Naive B cell (primary cell): ENCODE measurements at regions not wholly inside any gene's neighbourhood (a gene's known extent, or its start where the extent isn't known, plus 50 kb on each side); places are given as distances from the start of the nearest gene placed in this dataset.

Source experiments
- ATAC-seq, 2 donors: fragments of 150-1000 bp; cut with Tn5 transposase; 2 replicates each; pipeline ENCODE4 v1.10.0; 2021; ENCODE audit warnings: low read depth in 2 of 2, mild to moderate bottlenecking in 2 of 2, moderate library complexity in 2 of 2
- DNase-seq: peaks from one replicate; pipeline ENCODE4 v3.0.0; 2022
- H3K27ac Mint-ChIP-seq, 6 donors: one replicate each; pipeline ENCODE4 v1.8.0; 2020 to 2022; ENCODE audit warnings: mild to moderate bottlenecking in 6 of 6, mixed read lengths in 6 of 6, moderate library complexity in 5 of 6, inconsistent platforms in 2 of 6
- H3K27me3 Mint-ChIP-seq, 3 donors: one replicate each; pipeline ENCODE4 v1.8.0; 2021 to 2022; ENCODE audit warnings: mixed read lengths in 3 of 3, mild to moderate bottlenecking in 1 of 3
- H3K36me3 Mint-ChIP-seq, 2 donors: one replicate each; pipeline ENCODE4 v1.8.0; 2020 to 2022; ENCODE audit warnings: mixed read lengths in 2 of 2, inconsistent platforms in 1 of 2, mild to moderate bottlenecking in 1 of 2
- H3K4me1 Mint-ChIP-seq, 3 donors: one replicate each; pipeline ENCODE4 v1.8.0; 2020 to 2022; ENCODE audit warnings: mixed read lengths in 3 of 3, inconsistent platforms in 1 of 3, mild to moderate bottlenecking in 1 of 3, moderate library complexity in 1 of 3
- H3K4me3 Mint-ChIP-seq, 8 donors: one replicate each; pipeline ENCODE4 v1.8.0; 2020 to 2022; ENCODE audit warnings: mild to moderate bottlenecking in 8 of 8, mixed read lengths in 8 of 8, moderate library complexity in 8 of 8, inconsistent platforms in 2 of 8
- H3K9me3 Mint-ChIP-seq, 7 donors: one replicate each; pipeline ENCODE4 v1.8.0; 2020 to 2022; ENCODE audit warnings: mixed read lengths in 7 of 7, mild to moderate bottlenecking in 5 of 7, inconsistent platforms in 2 of 7, moderate library complexity in 1 of 7

DNA sequence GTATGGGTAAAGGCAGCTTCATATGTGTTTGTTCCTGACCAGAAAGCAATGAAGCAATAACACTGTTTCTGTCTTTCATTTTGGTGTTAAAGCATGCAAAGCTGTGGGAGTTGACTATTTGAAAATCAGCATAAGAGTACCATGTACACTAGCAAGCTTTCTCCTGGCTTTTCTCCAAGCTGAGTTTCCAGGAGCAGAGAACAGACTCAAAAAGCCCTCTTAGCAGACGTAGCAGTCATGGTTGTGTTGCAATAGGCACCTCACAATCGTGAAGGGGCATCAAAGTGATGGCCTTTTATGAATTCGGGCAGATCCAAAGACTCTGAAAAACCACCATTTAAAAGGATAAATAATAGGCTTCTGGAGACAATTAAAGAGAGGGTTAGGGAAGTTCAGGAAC is 159.7 kb downstream of the PTGER3 start:
- H3K27ac Mint-ChIP-seq: no peak overlapping the region
- ATAC-seq (no peak), DNase-seq (no peak)
- peaks cover 0 to 9% (median 0%) of the 10 kb centered on the region in 7 donors for H3K9me3 Mint-ChIP-seq
- no peaks in the 10 kb centered on the region for H3K36me3 Mint-ChIP-seq
- H3K4me1 Mint-ChIP-seq: no peaks in the 10 kb centered on the region
- peaks cover 0 to 4% (median 0%) of the 10 kb centered on the region in 3 donors for H3K27me3 Mint-ChIP-seq
- no peak overlapping the region for H3K4me3 Mint-ChIP-seq

DNA sequence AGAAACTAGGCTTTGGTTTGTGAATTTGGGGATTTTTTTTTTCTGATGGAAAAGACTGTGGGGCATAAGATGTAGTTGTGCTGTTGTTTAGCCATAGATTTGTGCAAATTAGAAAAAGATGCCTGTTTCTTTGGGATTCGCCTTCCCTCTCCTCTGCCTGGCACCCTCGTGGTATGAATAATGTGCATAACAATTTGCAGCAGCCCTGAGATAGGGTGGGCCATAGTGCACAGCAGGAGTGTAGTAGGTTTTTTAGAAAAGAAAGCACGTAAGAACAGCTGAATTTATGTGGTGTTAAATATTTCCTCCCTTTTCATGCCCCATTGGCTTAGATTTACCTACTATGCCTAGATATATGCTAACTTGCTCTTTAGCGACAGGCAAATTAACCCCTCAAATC is 158.9 kb downstream of the PTGER3 start:
- DNase-seq (no peak), ATAC-seq (no peak)
- no peaks in the 10 kb centered on the region for H3K4me1 Mint-ChIP-seq
- no peaks in the 10 kb centered on the region for H3K36me3 Mint-ChIP-seq
- H3K27ac Mint-ChIP-seq: no peak overlapping the region
- no peak overlapping the region for H3K4me3 Mint-ChIP-seq
- peaks cover 0 to 4% (median 0%) of the 10 kb centered on the region in 3 donors for H3K27me3 Mint-ChIP-seq
- peaks cover 0 to 9% (median 0%) of the 10 kb centered on the region in 7 donors for H3K9me3 Mint-ChIP-seq

DNA sequence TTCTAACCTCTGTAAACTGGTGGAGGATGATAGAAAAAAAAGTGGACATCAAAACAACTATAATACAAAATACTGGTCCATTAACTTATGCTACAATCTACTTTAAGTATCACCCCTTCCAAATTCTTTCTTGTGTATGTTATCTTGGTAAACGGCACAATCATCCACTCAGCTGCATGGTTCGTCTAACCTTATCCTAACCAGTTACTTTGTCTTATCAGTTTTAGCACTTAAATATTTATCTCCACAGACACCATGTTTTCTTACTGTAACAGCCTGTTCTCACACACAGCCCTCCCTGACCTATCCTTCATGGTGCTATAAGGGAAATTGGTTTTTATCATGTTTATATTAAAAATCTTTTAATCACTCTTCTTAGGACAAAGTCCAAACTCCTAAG is 157.2 kb downstream of the PTGER3 start:
- H3K27me3 Mint-ChIP-seq: peaks cover 0 to 4% (median 0%) of the 10 kb centered on the region in 3 donors
- no peak for ATAC-seq
- DNase-seq: no peak
- H3K4me3 Mint-ChIP-seq: no peak overlapping the region
- H3K9me3 Mint-ChIP-seq: peaks cover 0 to 9% (median 0%) of the 10 kb centered on the region in 7 donors
- no peaks in the 10 kb centered on the region for H3K36me3 Mint-ChIP-seq
- H3K27ac Mint-ChIP-seq: no peak overlapping the region
- H3K4me1 Mint-ChIP-seq: no peaks in the 10 kb centered on the region

DNA sequence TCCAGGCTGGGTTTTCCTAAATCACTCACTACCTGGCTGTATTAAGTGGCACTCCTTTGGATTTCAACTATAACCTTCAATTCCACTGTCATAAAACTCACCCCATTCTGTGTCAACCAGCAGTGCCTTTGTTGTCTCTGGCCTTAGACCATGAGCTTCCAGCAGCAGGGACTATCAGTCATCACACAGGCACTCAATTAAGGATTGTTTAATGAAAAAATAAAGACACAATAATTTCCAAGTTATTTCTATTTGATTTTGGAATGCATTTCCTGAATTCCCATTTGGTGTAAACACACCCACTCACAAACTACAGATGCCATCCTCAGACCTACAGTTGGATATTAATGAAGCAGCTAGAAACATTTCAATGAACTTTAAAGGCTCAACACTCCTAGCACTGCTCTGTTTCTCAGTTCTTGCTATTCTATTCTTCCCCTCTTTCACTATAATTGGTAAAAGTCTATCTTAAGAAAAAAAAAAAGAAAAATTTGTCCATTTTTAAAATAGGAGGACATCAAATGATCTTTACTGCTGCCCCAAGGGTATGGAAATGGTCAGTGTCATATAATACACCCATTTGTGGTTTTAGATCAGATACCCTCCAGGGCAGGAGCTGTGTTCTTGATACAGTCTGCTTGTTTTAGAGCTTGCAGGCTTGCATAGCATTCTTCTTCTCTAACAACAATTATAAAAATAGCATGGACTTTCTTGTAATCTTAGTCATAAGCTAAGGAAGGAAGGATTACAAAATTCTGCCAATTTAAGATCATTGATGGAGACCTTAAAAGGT is 156.4 kb downstream of the PTGER3 start:
- ATAC-seq: no peak
- peaks cover 0 to 9% (median 0%) of the 10 kb centered on the region in 7 donors for H3K9me3 Mint-ChIP-seq
- peaks cover 0 to 4% (median 0%) of the 10 kb centered on the region in 3 donors for H3K27me3 Mint-ChIP-seq

DNA sequence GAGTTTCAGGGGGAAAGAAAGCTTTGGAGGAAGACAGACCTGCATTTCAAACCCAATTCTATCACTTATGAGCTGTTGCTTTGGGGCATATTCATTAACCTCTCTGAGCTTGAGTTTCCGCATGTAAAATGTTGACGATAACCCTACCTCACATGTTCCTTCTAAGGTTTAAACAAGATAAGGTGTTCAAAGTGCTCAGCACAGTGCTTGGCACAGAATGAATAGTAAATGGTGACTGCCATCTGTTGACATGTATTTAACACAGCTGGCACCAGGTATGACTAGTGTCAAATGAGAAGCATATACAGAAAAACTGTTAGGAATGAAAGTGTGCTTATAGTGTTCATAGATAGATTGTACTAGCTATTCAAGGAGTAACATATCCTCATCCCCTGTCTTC is 155.5 kb downstream of the PTGER3 start:
- Mint-ChIP-seq H3K9me3 (peaks cover 0 to 4% (median 0%) of the 10 kb centered on the region in 7 donors), H3K36me3 (no peaks in the 10 kb centered on the region), H3K4me1 (no peaks in the 10 kb centered on the region), H3K27ac (no peak overlapping the region), H3K27me3 (peaks cover 0 to 4% (median 0%) of the 10 kb centered on the region in 3 donors), H3K4me3 (no peak overlapping the region)
- ATAC-seq (no peak), DNase-seq (no peak)

More for the DNA sequence above, 156.4 kb downstream of the PTGER3 start:
- Mint-ChIP-seq H3K27ac (no peak overlapping the region), H3K4me1 (no peaks in the 10 kb centered on the region), H3K4me3 (no peak overlapping the region), H3K36me3 (no peaks in the 10 kb centered on the region)
- DNase-seq: no peak

DNA sequence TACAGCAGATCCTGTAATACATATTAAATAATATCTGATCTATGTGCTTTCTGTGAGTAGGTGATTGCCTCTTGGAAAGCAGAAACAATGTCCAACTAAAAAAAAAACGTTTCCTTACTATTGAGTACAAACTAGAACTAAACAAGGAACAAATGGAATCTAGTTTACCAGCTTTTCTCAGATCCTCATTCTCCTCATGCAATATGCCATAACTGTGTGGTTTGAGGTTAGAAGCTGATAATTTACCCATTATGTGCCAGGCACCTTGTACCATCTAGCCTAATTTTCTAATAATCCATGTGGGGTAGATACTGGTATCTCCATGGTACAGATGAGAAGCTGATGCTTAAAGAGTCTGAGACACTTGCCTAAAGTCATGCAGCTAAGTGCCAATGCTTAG is 154.7 kb downstream of the PTGER3 start:
- H3K27ac Mint-ChIP-seq: no peak overlapping the region
- H3K36me3 Mint-ChIP-seq: no peaks in the 10 kb centered on the region
- H3K4me3 Mint-ChIP-seq: no peak overlapping the region
- DNase-seq: no peak
- H3K27me3 Mint-ChIP-seq: peaks cover 0 to 4% (median 0%) of the 10 kb centered on the region in 3 donors
- peaks cover 0 to 4% (median 0%) of the 10 kb centered on the region in 7 donors for H3K9me3 Mint-ChIP-seq
- no peaks in the 10 kb centered on the region for H3K4me1 Mint-ChIP-seq
- no peak for ATAC-seq

DNA sequence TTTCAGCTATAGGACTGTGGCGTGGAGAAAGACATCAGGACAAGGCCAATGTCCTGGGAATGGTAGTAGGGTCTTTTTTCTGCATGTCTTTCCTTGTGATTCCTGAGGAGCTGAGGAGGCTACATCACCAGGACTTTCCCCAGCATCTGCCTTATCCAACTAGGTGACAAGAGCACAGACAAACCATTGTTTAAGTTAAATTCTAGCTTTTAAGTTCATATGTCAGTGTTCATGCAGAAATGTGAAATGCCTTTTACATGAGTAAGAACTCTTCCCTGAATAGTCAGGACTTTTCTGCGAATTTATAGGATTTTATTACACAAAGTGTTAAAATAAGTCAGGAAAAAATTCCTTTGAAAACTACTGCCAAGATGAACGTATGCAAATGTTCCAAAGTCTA is 154.2 kb downstream of the PTGER3 start:
- Mint-ChIP-seq H3K36me3 (no peaks in the 10 kb centered on the region), H3K9me3 (peaks cover 0 to 8% (median 0%) of the 10 kb centered on the region in 7 donors), H3K27ac (no peak overlapping the region), H3K4me3 (no peak overlapping the region), H3K27me3 (peaks cover 0 to 7% (median 0%) of the 10 kb centered on the region in 3 donors), H3K4me1 (no peaks in the 10 kb centered on the region)
- ATAC-seq (no peak), DNase-seq (no peak)

DNA sequence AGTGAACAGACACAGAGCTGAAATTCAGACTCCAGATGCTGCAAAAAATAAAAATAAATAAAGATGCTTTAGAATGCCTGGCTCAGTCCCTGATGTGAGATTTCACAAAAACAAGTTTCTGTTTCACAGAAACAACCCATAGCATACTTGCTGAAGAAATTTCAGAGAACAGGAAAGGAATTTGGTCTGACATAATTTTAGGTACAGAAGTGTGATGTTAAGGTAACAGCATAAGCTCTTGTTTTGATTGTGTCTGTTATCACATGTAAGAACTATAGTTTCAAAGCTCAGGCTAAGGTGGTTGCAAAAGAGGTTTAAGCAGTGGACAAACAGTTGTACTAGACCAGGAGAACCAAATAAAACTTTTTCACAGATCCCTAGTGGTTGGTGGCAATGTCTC is 152.1 kb downstream of the PTGER3 start:
- ATAC-seq: no peak
- Mint-ChIP-seq H3K9me3 (peaks cover 0 to 5% (median 0%) of the 10 kb centered on the region in 7 donors), H3K27me3 (peaks cover 0 to 4% (median 0%) of the 10 kb centered on the region in 3 donors), H3K27ac (no peak overlapping the region), H3K4me1 (no peaks in the 10 kb centered on the region), H3K36me3 (no peaks in the 10 kb centered on the region), H3K4me3 (no peak overlapping the region)
- DNase-seq: no peak

DNA sequence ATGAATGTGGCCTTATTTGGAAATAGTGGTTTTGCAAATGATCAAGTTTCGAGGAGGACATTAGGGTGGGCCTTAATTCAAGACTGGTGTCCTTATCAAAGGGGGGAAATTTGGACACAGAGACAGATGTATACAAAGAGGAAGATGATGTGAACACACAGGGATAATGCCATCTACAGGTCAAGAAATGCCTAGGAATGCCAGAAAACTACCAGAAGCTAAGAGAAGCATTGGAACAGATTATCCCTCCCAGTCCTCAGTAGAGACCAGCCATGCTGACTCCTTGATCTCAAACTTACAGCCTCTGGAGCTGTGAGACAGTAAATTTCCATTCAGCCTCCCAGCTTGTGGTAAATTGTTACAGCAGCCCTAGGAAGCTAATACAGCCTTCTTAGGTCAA is 151.4 kb downstream of the PTGER3 start:
- no peaks in the 10 kb centered on the region for H3K36me3 Mint-ChIP-seq
- ATAC-seq (no peak), DNase-seq (no peak)
- H3K27ac Mint-ChIP-seq: no peak overlapping the region
- H3K9me3 Mint-ChIP-seq: peaks cover 0 to 5% (median 0%) of the 10 kb centered on the region in 7 donors
- no peaks in the 10 kb centered on the region for H3K4me1 Mint-ChIP-seq
- H3K4me3 Mint-ChIP-seq: no peak overlapping the region
- peaks cover 0 to 4% (median 0%) of the 10 kb centered on the region in 3 donors for H3K27me3 Mint-ChIP-seq

DNA sequence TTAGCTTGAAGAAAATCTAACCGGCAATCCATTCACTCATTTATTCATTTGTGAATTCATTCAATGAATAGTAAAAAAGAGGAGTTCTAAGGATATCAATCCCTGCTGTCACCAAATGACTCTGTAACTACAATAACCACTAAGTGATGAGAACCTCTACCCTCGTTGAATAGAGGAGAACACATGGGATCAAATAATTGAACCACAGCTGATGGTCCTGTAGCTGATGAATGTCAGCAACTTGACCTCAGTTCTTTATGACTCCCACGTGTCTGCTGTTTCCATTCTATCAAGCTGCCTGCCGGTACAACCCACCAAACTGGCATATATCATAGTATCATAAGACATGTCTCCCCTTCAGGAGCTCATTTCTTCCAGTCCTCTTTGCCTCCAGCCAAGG is 150.3 kb downstream of the PTGER3 start:
- H3K27ac Mint-ChIP-seq: no peak overlapping the region
- no peaks in the 10 kb centered on the region for H3K36me3 Mint-ChIP-seq
- peaks cover 0 to 4% (median 0%) of the 10 kb centered on the region in 3 donors for H3K27me3 Mint-ChIP-seq
- no peak for ATAC-seq
- no peaks in the 10 kb centered on the region for H3K4me1 Mint-ChIP-seq
- no peak for DNase-seq
- H3K4me3 Mint-ChIP-seq: no peak overlapping the region
- peaks cover 0 to 5% (median 0%) of the 10 kb centered on the region in 7 donors for H3K9me3 Mint-ChIP-seq

DNA sequence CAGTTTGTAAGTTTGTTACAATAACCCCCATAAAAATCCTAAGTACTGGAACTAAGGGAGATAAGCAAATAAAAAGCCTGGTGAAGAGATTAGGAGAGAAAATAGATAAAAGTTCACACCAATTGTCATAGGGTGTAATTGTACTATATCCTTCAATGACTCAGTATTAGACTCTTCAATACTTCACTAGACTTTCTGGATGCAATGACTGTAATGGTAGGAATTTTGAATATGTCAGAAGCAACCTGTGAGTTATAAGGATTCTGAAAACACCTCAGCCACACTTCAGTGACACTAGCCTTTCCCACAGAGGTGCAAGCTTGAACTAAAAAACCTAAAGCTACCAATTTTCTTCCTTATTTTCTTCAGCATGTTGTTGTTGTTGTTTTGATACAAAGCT is 147.9 kb downstream of the PTGER3 start:
- no peaks in the 10 kb centered on the region for H3K36me3 Mint-ChIP-seq
- peaks cover 0 to 4% (median 0%) of the 10 kb centered on the region in 3 donors for H3K27me3 Mint-ChIP-seq
- ATAC-seq (no peak), DNase-seq (no peak)
- peaks cover 0 to 11% (median 7%) of the 10 kb centered on the region in 7 donors for H3K9me3 Mint-ChIP-seq
- no peaks in the 10 kb centered on the region for H3K4me1 Mint-ChIP-seq
- no peak overlapping the region for H3K4me3 Mint-ChIP-seq
- no peak overlapping the region for H3K27ac Mint-ChIP-seq

DNA sequence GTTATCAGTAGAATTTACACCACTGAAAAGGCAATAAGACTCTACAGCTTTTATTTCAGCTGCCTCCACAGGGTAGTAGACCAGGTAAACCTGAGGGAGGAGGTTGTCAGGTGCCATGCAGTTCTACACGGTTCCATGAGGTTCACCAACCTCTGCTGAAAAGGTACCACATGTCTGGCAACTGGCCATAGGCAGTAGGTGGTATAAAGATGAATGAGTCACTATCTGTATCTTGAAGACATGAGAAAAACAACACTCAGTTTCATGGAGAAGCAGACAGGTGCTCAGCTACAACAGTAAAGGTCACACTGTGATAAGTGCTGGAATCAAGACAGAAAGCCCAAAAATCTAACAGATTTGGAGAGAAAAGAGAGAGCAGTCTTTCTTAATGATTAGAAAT is 145.4 kb downstream of the PTGER3 start:
- no peak overlapping the region for H3K4me3 Mint-ChIP-seq
- no peak for DNase-seq
- no peaks in the 10 kb centered on the region for H3K4me1 Mint-ChIP-seq
- H3K27ac Mint-ChIP-seq: no peak overlapping the region
- no peaks in the 10 kb centered on the region for H3K36me3 Mint-ChIP-seq
- peaks cover 0 to 11% (median 7%) of the 10 kb centered on the region in 7 donors for H3K9me3 Mint-ChIP-seq
- ATAC-seq: no peak
- H3K27me3 Mint-ChIP-seq: peaks cover 0 to 4% (median 0%) of the 10 kb centered on the region in 3 donors

DNA sequence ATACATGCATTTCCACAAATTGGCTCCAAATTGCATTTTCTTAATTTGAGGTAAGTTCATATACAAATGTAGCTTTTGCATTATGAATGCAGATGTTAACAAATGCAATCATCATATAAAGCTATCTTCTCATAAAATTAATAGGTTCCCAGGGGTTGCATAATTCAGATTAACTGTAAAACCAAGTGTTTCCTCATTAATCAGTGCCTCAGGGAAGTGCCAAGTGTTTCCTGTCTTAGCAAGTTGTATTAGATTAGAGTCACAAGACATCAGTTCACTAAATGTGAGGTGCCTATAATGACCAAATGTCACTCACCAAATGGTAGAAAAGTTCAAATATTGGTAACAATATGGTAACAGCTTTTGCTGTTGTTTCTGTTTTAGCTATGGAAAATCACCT is 140.8 kb downstream of the PTGER3 start:
- H3K4me1 Mint-ChIP-seq: no peaks in the 10 kb centered on the region
- H3K27me3 Mint-ChIP-seq: no peaks in the 10 kb centered on the region
- no peak overlapping the region for H3K4me3 Mint-ChIP-seq
- no peaks in the 10 kb centered on the region for H3K36me3 Mint-ChIP-seq
- ATAC-seq (no peak), DNase-seq (no peak)
- no peak overlapping the region for H3K27ac Mint-ChIP-seq
- peaks cover 0 to 9% (median 5%) of the 10 kb centered on the region in 7 donors for H3K9me3 Mint-ChIP-seq

DNA sequence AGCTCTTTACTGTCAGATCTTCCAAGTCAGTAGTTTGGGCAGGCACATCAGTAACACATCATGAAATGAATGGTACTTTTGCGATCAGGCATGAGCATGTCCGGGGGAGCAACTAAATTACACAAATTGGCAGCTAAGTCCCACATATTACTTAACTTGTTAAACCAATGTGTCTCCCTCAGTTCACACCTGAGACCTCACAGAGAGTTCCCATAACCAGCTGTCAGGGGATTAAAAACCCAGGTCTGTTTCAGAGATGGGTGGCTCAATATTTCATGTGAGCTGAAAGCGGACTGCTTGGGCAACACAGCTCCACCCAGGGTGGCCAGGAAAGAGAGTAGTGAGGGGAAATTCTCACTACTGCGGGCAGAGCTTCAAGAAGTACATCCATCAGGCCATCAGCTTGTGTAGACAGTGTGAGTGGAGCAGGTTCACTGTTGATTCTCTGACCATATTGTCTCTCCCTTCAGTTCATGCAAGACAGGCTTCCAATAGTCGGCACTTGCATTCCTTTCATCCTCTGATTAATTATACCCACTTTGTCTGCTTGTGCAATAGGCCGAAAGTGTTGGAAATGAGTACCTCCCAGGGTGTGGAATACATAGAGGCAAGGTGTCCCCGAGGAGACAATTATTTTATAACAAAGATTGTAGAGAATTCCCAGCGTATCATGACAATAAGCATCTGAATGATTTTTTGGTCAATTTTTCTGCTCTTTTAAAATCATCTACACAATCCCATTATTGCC is 139.9 kb downstream of the PTGER3 start:
- H3K9me3 Mint-ChIP-seq: peaks cover 0 to 9% (median 5%) of the 10 kb centered on the region in 7 donors
- H3K27ac Mint-ChIP-seq: no peak overlapping the region
- ATAC-seq: no peak
- no peak for DNase-seq
- H3K4me1 Mint-ChIP-seq: no peaks in the 10 kb centered on the region
- H3K4me3 Mint-ChIP-seq: no peak overlapping the region
- H3K36me3 Mint-ChIP-seq: no peaks in the 10 kb centered on the region
- H3K27me3 Mint-ChIP-seq: no peaks in the 10 kb centered on the region
